ENCODE measurements at regions not wholly inside any gene's neighbourhood (a gene's known extent, or its start where the extent isn't known, plus 50 kb on each side); places are given as distances from the start of the nearest gene placed in this dataset.

- TF ChIP-seq CTCF (conservative IDR thresholded peaks at IDR 0.05 in 1 of 2, IDR thresholded peaks at IDR 0.05 in 1 of 2; ENCODE audit: extremely low read depth in 1 of 2, insufficient read depth in 1 of 2, low read depth in 1 of 2, low read length in 2 of 2) (no peak), EZH2 (IDR thresholded peaks at IDR 0.05; ENCODE audit: borderline replicate concordance, low read length) (no peak)
Observed at GRCh38 chr2:114038710-114039109, 148.8 kb downstream of the ACTR3 start.
